Nephron (organoid): ENCODE measurements at regions not wholly inside any gene's neighbourhood (a gene's known extent, or its start where the extent isn't known, plus 50 kb on each side); places are given as distances from the start of the nearest gene placed in this dataset.

Experiments
- H3K27ac Mint-ChIP-seq, 3 experiments: 2 replicates each; pipeline ENCODE4 v1.8.0; 2020; ENCODE audit warnings: mixed read lengths in 3 of 3, mild to moderate bottlenecking in 2 of 3, moderate library complexity in 1 of 3
- H3K27me3 Mint-ChIP-seq: 2 replicates; pipeline ENCODE4 v1.8.0; 2021; ENCODE audit warnings: low read depth, mild to moderate bottlenecking, moderate library complexity, mixed read lengths
- H3K36me3 Mint-ChIP-seq: 2 replicates; pipeline ENCODE4 v1.8.0; 2020; ENCODE audit warnings: low read depth, mixed read lengths
- H3K4me1 Mint-ChIP-seq: 2 replicates; pipeline ENCODE4 v1.8.0; 2020; ENCODE audit warnings: mixed read lengths
- H3K4me3 Mint-ChIP-seq, 3 experiments: 2 replicates each; pipeline ENCODE4 v1.8.0; 2020; ENCODE audit warnings: mild to moderate bottlenecking in 3 of 3, mixed read lengths in 3 of 3, moderate library complexity in 2 of 3
- H3K9me3 Mint-ChIP-seq: 2 replicates; pipeline ENCODE4 v1.8.0; 2020; ENCODE audit warnings: mixed read lengths
- TF ChIP-seq, protein P1 (sequence below), 3 experiments: fragments of 200-600 bp; sonication (generic); IDR thresholded peaks; one replicate each; pipeline ENCODE4 v1.5.0; 2021; ENCODE audit warnings: antibody characterized with exemption in 3 of 3; ENCODE audit not compliant: unreplicated experiment in 3 of 3

DNA sequence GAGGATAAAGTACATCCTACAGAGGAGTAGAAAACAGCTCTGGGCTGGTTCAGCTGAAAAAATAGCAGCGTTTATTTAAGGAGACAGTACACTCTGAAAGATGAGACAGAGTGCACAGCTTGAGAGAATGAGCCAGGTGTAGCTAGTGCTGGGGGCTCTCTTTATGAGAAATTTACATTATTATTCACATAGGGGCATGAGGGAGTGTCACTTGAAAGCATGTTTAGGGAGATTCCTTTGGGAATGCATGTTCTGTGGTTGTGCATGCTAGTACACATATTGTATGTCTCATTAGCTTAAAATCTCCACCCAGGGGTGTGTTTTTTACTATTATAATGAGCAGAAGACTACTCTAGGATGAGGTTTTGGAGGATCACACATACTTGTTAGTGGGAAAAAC lies 1224.4 kb downstream of the REEP3 start:
- TF ChIP-seq, protein P1, sequence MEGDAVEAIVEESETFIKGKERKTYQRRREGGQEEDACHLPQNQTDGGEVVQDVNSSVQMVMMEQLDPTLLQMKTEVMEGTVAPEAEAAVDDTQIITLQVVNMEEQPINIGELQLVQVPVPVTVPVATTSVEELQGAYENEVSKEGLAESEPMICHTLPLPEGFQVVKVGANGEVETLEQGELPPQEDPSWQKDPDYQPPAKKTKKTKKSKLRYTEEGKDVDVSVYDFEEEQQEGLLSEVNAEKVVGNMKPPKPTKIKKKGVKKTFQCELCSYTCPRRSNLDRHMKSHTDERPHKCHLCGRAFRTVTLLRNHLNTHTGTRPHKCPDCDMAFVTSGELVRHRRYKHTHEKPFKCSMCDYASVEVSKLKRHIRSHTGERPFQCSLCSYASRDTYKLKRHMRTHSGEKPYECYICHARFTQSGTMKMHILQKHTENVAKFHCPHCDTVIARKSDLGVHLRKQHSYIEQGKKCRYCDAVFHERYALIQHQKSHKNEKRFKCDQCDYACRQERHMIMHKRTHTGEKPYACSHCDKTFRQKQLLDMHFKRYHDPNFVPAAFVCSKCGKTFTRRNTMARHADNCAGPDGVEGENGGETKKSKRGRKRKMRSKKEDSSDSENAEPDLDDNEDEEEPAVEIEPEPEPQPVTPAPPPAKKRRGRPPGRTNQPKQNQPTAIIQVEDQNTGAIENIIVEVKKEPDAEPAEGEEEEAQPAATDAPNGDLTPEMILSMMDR (IDR thresholded peaks at IDR 0.05; ENCODE audit: unreplicated experiment in 3 of 3) = no peak
- no peaks in the 10 kb centered on the region for H3K36me3 Mint-ChIP-seq
- H3K27ac Mint-ChIP-seq = no peak overlapping the region
- no peaks in the 10 kb centered on the region for H3K27me3 Mint-ChIP-seq
- H3K9me3 Mint-ChIP-seq = peaks cover 7% of the 10 kb centered on the region
- no peaks in the 10 kb centered on the region for H3K4me1 Mint-ChIP-seq
- no peak overlapping the region for H3K4me3 Mint-ChIP-seq

DNA sequence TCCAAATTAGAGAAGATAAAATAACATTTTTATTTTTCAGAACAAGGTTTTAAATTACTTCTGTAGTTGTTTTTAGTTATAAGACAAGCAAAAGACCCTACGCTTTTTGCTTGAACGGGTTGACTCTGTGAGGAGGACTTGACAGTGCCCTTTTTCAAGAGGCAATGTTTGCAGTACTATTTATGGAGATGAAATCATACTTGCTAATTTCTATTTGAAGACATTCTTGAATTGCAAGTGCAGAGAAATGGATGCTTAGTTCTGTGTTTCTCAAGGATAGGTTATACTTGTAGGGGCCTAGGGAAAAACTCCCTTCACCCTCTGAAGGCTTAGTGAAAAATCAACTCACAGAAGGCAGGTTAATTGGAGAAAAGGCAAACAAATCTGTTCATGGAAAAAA lies 1229.5 kb downstream of the REEP3 start:
- Mint-ChIP-seq H3K9me3 (peaks cover 2% of the 10 kb centered on the region), H3K4me1 (no peaks in the 10 kb centered on the region), H3K27me3 (no peaks in the 10 kb centered on the region), H3K27ac (no peak overlapping the region), H3K4me3 (no peak overlapping the region), H3K36me3 (no peaks in the 10 kb centered on the region)
- TF ChIP-seq, protein P1 (IDR thresholded peaks at IDR 0.05; ENCODE audit: unreplicated experiment in 3 of 3) = no peak

DNA sequence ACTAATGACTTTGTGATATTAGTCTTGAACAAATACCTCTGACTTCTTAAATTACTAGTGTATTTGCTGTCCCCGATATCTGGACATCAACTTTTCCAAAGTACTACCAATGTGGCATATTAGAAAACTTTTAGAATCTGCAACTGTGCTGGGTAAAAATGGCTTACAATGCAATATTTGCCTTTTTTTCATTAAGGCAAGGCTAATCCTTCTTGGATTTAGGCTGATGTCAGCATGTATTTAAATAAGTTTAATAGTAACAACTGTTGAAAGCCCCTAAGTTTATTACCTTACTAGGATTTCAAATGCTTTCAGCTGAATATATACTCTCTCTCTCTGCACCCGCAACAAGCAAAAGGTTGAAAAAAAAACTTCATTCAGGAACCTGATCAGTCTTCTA lies 1232.3 kb downstream of the REEP3 start:
- TF ChIP-seq, protein P1 (IDR thresholded peaks at IDR 0.05; ENCODE audit: unreplicated experiment in 3 of 3) = no peak
- Mint-ChIP-seq H3K4me3 (no peak overlapping the region), H3K27ac (no peak overlapping the region), H3K27me3 (no peaks in the 10 kb centered on the region), H3K4me1 (no peaks in the 10 kb centered on the region), H3K36me3 (no peaks in the 10 kb centered on the region), H3K9me3 (peaks cover 2% of the 10 kb centered on the region)

DNA sequence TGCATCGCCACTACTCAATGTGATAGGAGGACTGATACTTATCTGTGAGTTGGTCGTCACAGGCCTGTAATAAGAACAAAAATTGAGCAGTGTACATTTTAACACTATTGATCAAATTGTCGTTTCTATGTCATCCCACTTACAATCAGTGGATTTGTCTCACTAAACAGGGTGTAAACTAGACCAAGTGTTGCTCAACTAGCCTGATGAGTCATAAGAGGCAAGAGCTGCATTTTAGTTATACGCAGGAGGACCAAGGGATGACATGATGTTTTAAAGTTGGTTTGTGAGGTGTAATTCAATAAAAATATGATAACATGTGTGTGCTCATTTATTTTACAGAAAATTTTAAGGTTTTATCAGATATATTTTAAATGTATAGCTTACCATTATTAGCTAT lies 1239.2 kb downstream of the REEP3 start:
- no peaks in the 10 kb centered on the region for H3K4me1 Mint-ChIP-seq
- TF ChIP-seq, protein P1 (IDR thresholded peaks at IDR 0.05; ENCODE audit: unreplicated experiment in 3 of 3) = no peak
- H3K9me3 Mint-ChIP-seq = no peaks in the 10 kb centered on the region
- no peak overlapping the region for H3K4me3 Mint-ChIP-seq
- H3K27ac Mint-ChIP-seq = no peak overlapping the region
- no peaks in the 10 kb centered on the region for H3K36me3 Mint-ChIP-seq
- no peaks in the 10 kb centered on the region for H3K27me3 Mint-ChIP-seq

DNA sequence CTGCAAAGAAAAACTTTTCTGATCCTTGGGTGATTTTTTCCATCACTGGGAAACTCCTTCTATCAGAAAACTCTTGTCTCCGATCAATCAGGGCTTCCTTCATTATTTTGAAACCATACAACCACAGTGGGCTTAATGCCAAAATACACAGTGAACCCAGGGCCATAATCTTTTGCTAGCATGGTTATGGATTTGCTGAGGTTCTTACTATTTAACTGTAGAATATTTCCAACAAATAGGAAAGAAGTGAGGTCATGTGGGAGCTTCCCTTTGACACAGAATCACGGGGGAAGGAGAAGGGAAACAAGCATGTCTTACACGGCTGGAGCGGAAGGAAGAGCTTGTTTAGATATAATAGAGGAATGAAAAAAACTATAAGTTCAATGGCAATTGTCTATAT lies 1241.7 kb downstream of the REEP3 start:
- Mint-ChIP-seq H3K9me3 (no peaks in the 10 kb centered on the region), H3K4me3 (no peak overlapping the region), H3K27ac (no peak overlapping the region), H3K36me3 (no peaks in the 10 kb centered on the region), H3K4me1 (no peaks in the 10 kb centered on the region), H3K27me3 (no peaks in the 10 kb centered on the region)
- TF ChIP-seq, protein P1 (IDR thresholded peaks at IDR 0.05; ENCODE audit: unreplicated experiment in 3 of 3) = no peak

DNA sequence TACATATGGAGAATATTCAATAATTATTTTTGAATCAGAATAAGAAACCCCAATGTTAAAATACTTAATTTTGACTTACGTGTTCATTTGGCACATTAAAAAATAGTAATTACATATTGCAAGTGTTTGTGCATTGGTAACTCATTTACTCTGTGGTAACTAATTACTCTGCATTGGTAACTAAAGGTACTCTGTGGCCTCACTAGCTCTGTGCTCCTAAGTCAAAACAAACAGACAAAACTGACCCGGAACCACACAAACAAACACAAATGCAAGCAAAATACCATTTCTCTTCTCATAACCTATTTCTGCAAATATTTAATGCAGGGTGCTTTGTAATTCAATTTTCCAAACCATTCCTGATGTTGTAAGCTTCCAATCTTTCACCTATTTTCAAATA lies 1244.3 kb downstream of the REEP3 start:
- peak overlapping the region in 1 of 3 experiments; percentile 69 for H3K27ac Mint-ChIP-seq
- H3K9me3 Mint-ChIP-seq = no peaks in the 10 kb centered on the region
- no peaks in the 10 kb centered on the region for H3K4me1 Mint-ChIP-seq
- no peak overlapping the region for H3K4me3 Mint-ChIP-seq
- TF ChIP-seq, protein P1 (IDR thresholded peaks at IDR 0.05; ENCODE audit: unreplicated experiment in 3 of 3) = no peak
- H3K27me3 Mint-ChIP-seq = no peaks in the 10 kb centered on the region
- no peaks in the 10 kb centered on the region for H3K36me3 Mint-ChIP-seq
